ENCODE measurements at regions not wholly inside any gene's neighbourhood (a gene's known extent, or its start where the extent isn't known, plus 50 kb on each side); places are given as distances from the start of the nearest gene placed in this dataset.

GRCh38 chr10:10542477-10542876 lies 475.2 kb upstream of the CELF2 start:
- peaks cover 3% of the 10 kb centered on the region for H3K27me3 Mint-ChIP-seq (ENCODE audit: low read depth, unreplicated experiment)
- Histone ChIP-seq H3K4me2 (ENCODE audit: low read length) (peak overlapping the region; percentile 17), H3K9ac (ENCODE audit: low read length) (no peak overlapping the region), H2AFZ (ENCODE audit: low read depth, low read length) (peak overlapping the region; percentile 24), H3K27ac (ENCODE audit: low read depth, low read length) (no peak overlapping the region), H4K20me1 (ENCODE audit: insufficient read depth, low read length) (no peaks in the 10 kb centered on the region), H3K4me1 (ENCODE audit: insufficient read depth, low read length) (peaks cover 3% of the 10 kb centered on the region), H3K36me3 (ENCODE audit: insufficient read depth, low read length) (no peaks in the 10 kb centered on the region), H3K9me3 (ENCODE audit: insufficient read depth, low read depth, low read length) (peaks cover 6% of the 10 kb centered on the region), H3K4me3 (ENCODE audit: insufficient read depth, low read depth, low read length) (no peak overlapping the region), H3K27me3 (ENCODE audit: insufficient read depth, low read length) (no peaks in the 10 kb centered on the region), H3K79me2 (ENCODE audit: insufficient read depth, low read length) (no peaks in the 10 kb centered on the region)
- no peaks in the 10 kb centered on the region for H3K4me1 Mint-ChIP-seq (ENCODE audit: low read depth, unreplicated experiment)
- H3K27ac Mint-ChIP-seq (ENCODE audit: unreplicated experiment): no peak overlapping the region
- DNase-seq (ENCODE audit: low read depth) (no peak), FAIRE-seq (no peak)
- no peaks in the 10 kb centered on the region for H3K36me3 Mint-ChIP-seq (ENCODE audit: low read depth, unreplicated experiment)
- TF ChIP-seq EZH2 (IDR thresholded peaks at IDR 0.05; ENCODE audit: insufficient read depth, low read length) (no peak), CTCF (IDR thresholded peaks at IDR 0.05; ENCODE audit: insufficient read depth, low read depth, low read length) (no peak)
- no peak overlapping the region for H3K4me3 Mint-ChIP-seq (ENCODE audit: unreplicated experiment)
- peaks cover 6% of the 10 kb centered on the region for H3K9me3 Mint-ChIP-seq (ENCODE audit: unreplicated experiment)

- Histone ChIP-seq H3K36me3 (ENCODE audit: insufficient read depth, low read length) (no peaks in the 10 kb centered on the region), H3K4me2 (ENCODE audit: low read length) (no peak overlapping the region), H3K79me2 (ENCODE audit: insufficient read depth, low read length) (no peaks in the 10 kb centered on the region), H2AFZ (ENCODE audit: low read depth, low read length) (no peak overlapping the region), H3K27ac (ENCODE audit: low read depth, low read length) (no peak overlapping the region), H3K27me3 (ENCODE audit: insufficient read depth, low read length) (no peaks in the 10 kb centered on the region), H4K20me1 (ENCODE audit: insufficient read depth, low read length) (no peaks in the 10 kb centered on the region), H3K4me1 (ENCODE audit: insufficient read depth, low read length) (peaks cover 3% of the 10 kb centered on the region), H3K9ac (ENCODE audit: low read length) (no peak overlapping the region), H3K9me3 (ENCODE audit: insufficient read depth, low read depth, low read length) (no peaks in the 10 kb centered on the region), H3K4me3 (ENCODE audit: insufficient read depth, low read depth, low read length) (no peak overlapping the region)
- Mint-ChIP-seq H3K4me1 (ENCODE audit: low read depth, unreplicated experiment) (no peaks in the 10 kb centered on the region), H3K9me3 (ENCODE audit: unreplicated experiment) (peaks cover 6% of the 10 kb centered on the region), H3K27ac (ENCODE audit: unreplicated experiment) (no peak overlapping the region), H3K27me3 (ENCODE audit: low read depth, unreplicated experiment) (no peaks in the 10 kb centered on the region), H3K4me3 (ENCODE audit: unreplicated experiment) (no peak overlapping the region), H3K36me3 (ENCODE audit: low read depth, unreplicated experiment) (no peaks in the 10 kb centered on the region)
- FAIRE-seq (no peak), DNase-seq (ENCODE audit: low read depth) (no peak)
- no peak for TF ChIP-seq EZH2 (IDR thresholded peaks at IDR 0.05; ENCODE audit: insufficient read depth, low read length)
- TF ChIP-seq CTCF (IDR thresholded peaks at IDR 0.05; ENCODE audit: insufficient read depth, low read depth, low read length): no peak
Observed at GRCh38 chr10:10544890-10545289, 472.8 kb upstream of the CELF2 start.

GRCh38 chr10:10545771-10546170 lies 471.9 kb upstream of the CELF2 start:
- Histone ChIP-seq H2AFZ (ENCODE audit: low read depth, low read length) (no peak overlapping the region), H3K79me2 (ENCODE audit: insufficient read depth, low read length) (no peaks in the 10 kb centered on the region), H3K27ac (ENCODE audit: low read depth, low read length) (no peak overlapping the region), H3K9me3 (ENCODE audit: insufficient read depth, low read depth, low read length) (no peaks in the 10 kb centered on the region), H3K4me3 (ENCODE audit: insufficient read depth, low read depth, low read length) (no peak overlapping the region), H3K4me1 (ENCODE audit: insufficient read depth, low read length) (peaks cover 3% of the 10 kb centered on the region), H3K36me3 (ENCODE audit: insufficient read depth, low read length) (no peaks in the 10 kb centered on the region), H3K9ac (ENCODE audit: low read length) (no peak overlapping the region), H3K4me2 (ENCODE audit: low read length) (no peak overlapping the region), H3K27me3 (ENCODE audit: insufficient read depth, low read length) (no peaks in the 10 kb centered on the region), H4K20me1 (ENCODE audit: insufficient read depth, low read length) (no peaks in the 10 kb centered on the region)
- Mint-ChIP-seq H3K4me1 (ENCODE audit: low read depth, unreplicated experiment) (no peaks in the 10 kb centered on the region), H3K27ac (ENCODE audit: unreplicated experiment) (no peak overlapping the region), H3K27me3 (ENCODE audit: low read depth, unreplicated experiment) (no peaks in the 10 kb centered on the region), H3K4me3 (ENCODE audit: unreplicated experiment) (no peak overlapping the region), H3K36me3 (ENCODE audit: low read depth, unreplicated experiment) (no peaks in the 10 kb centered on the region), H3K9me3 (ENCODE audit: unreplicated experiment) (peaks cover 6% of the 10 kb centered on the region)
- TF ChIP-seq CTCF (IDR thresholded peaks at IDR 0.05; ENCODE audit: insufficient read depth, low read depth, low read length): no peak
- TF ChIP-seq EZH2 (IDR thresholded peaks at IDR 0.05; ENCODE audit: insufficient read depth, low read length): no peak
- DNase-seq (ENCODE audit: low read depth) (no peak), FAIRE-seq (no peak)
